Neural cell (in vitro differentiated cells): ENCODE measurements at regions not wholly inside any gene's neighbourhood (a gene's known extent, or its start where the extent isn't known, plus 50 kb on each side); places are given as distances from the start of the nearest gene placed in this dataset.

Source experiments
- H2AFZ ChIP-seq: fragments of 200-600, 300-800 bp; sonication (generic), shearing (Covaris generic); 2 replicates; pipeline ENCODE4 v1.6.0; 2014; ENCODE audit warnings: low read depth, mild to moderate bottlenecking, antibody characterized with exemption, low read length, moderate library complexity
- H3F3A ChIP-seq: fragments of 200-600 bp; shearing (Covaris generic); 2 replicates; pipeline ENCODE4 v1.6.1; 2016; ENCODE audit warnings: mild to moderate bottlenecking, moderate library complexity, mixed read lengths, antibody characterized with exemption, low read length; ENCODE audit not compliant: insufficient read depth, poor library complexity, severe bottlenecking
- H3K27ac ChIP-seq: fragments of 200-600, 300-800 bp; sonication (generic), shearing (Covaris generic); 2 replicates; pipeline ENCODE4 v1.5.1; 2014; ENCODE audit warnings: mild to moderate bottlenecking, low read length, moderate library complexity
- H3K27me3 ChIP-seq: fragments of 300-800, 200-600 bp; sonication (generic), shearing (Covaris generic); 2 replicates; pipeline ENCODE4 v1.6.0; 2014; ENCODE audit warnings: mild to moderate bottlenecking, low read depth, low read length, moderate library complexity; ENCODE audit not compliant: insufficient read depth
- H3K36me3 ChIP-seq: fragments of 300-800, 200-600 bp; sonication (generic), shearing (Covaris generic); 2 replicates; pipeline ENCODE4 v1.5.1; 2014; ENCODE audit warnings: mild to moderate bottlenecking, antibody characterized with exemption, low read length, moderate library complexity; ENCODE audit not compliant: insufficient read depth
- H3K4me2 ChIP-seq: fragments of 300-800, 200-600 bp; sonication (generic), shearing (Covaris generic); 2 replicates; pipeline ENCODE4 v1.6.0; 2014; ENCODE audit warnings: mild to moderate bottlenecking, low read length
- H3K4me3 ChIP-seq: fragments of 300-800, 200-600 bp; sonication (generic), shearing (Covaris generic); 2 replicates; pipeline ENCODE4 v1.5.1; 2014; ENCODE audit warnings: mild to moderate bottlenecking, low read length, moderate library complexity
- H3K79me2 ChIP-seq: fragments of 200-600 bp; shearing (Covaris generic); replicated peaks from 2 replicates; pipeline ENCODE4 v1.6.0; 2014; ENCODE audit warnings: mild to moderate bottlenecking, low read length, moderate library complexity; ENCODE audit not compliant: insufficient read depth
- H3K9ac ChIP-seq: fragments of 300-800, 200-600 bp; sonication (generic), shearing (Covaris generic); 2 replicates; pipeline ENCODE4 v1.6.1; 2016; ENCODE audit warnings: mild to moderate bottlenecking, low read length, mixed read lengths
- H3K9me2 ChIP-seq: fragments of 200-600 bp; shearing (Covaris generic); 2 replicates; pipeline ENCODE4 v1.6.1; 2016; ENCODE audit warnings: mild to moderate bottlenecking, low read length, mixed read lengths; ENCODE audit not compliant: insufficient read depth
- H3K9me3 ChIP-seq: fragments of 200-600, 300-800 bp; sonication (generic), shearing (Covaris generic); 2 replicates; pipeline ENCODE4 v1.6.1; 2016; ENCODE audit warnings: mild to moderate bottlenecking, mixed run types, low read length, moderate library complexity, mixed read lengths
- H4K20me1 ChIP-seq: fragments of 200-600 bp; shearing (Covaris generic); 2 replicates; pipeline ENCODE4 v1.6.1; 2016; ENCODE audit warnings: mild to moderate bottlenecking, mixed run types; ENCODE audit not compliant: insufficient read depth
- CTCF ChIP-seq: fragments of 450-650 bp; IDR thresholded peaks from 2 replicates; pipeline ENCODE4 v1.5.1; 2014; ENCODE audit warnings: antibody characterized with exemption, mild to moderate bottlenecking, moderate library complexity; ENCODE audit not compliant: poor library complexity, severe bottlenecking
- EP300 ChIP-seq: fragments of 450-650 bp; conservative IDR thresholded peaks from 2 replicates; pipeline ENCODE4 v1.6.1; 2014; ENCODE audit warnings: antibody characterized with exemption, mild to moderate bottlenecking, moderate library complexity; ENCODE audit not compliant: poor library complexity, severe bottlenecking
- EZH2 ChIP-seq: fragments of 200-600, 300-800 bp; shearing (Covaris generic), sonication (generic); IDR thresholded peaks from 2 replicates; pipeline ENCODE4 v1.6.1; 2014; ENCODE audit warnings: antibody characterized with exemption, low read length, borderline replicate concordance, mild to moderate bottlenecking; ENCODE audit not compliant: insufficient read depth, poor library complexity, severe bottlenecking
- MXI1 ChIP-seq: fragments of 450-650 bp; conservative IDR thresholded peaks from 2 replicates; pipeline ENCODE4 v1.6.1; 2014; ENCODE audit warnings: antibody characterized with exemption, mild to moderate bottlenecking; ENCODE audit not compliant: poor library complexity, severe bottlenecking
- POLR2AphosphoS5 ChIP-seq: IDR thresholded peaks from 2 replicates; pipeline ENCODE4 v1.6.1; 2012
- RAD21 ChIP-seq: fragments of 450-650 bp; conservative IDR thresholded peaks from 2 replicates; pipeline ENCODE4 v1.6.1; 2014; ENCODE audit warnings: antibody characterized with exemption, mild to moderate bottlenecking, moderate library complexity
- SMC3 ChIP-seq: fragments of 450-650 bp; conservative IDR thresholded peaks from 2 replicates; pipeline ENCODE4 v1.6.1; 2014; ENCODE audit warnings: antibody characterized with exemption, mild to moderate bottlenecking, moderate library complexity; ENCODE audit not compliant: poor library complexity
- TAF1 ChIP-seq: IDR thresholded peaks from 2 replicates; pipeline ENCODE4 v1.6.1; 2012; ENCODE audit warnings: low read depth
- TF ChIP-seq, protein P1 (sequence below): IDR thresholded peaks from 2 replicates; pipeline ENCODE4 v1.6.1; 2012; ENCODE audit warnings: borderline replicate concordance

- TF ChIP-seq, protein P1, sequence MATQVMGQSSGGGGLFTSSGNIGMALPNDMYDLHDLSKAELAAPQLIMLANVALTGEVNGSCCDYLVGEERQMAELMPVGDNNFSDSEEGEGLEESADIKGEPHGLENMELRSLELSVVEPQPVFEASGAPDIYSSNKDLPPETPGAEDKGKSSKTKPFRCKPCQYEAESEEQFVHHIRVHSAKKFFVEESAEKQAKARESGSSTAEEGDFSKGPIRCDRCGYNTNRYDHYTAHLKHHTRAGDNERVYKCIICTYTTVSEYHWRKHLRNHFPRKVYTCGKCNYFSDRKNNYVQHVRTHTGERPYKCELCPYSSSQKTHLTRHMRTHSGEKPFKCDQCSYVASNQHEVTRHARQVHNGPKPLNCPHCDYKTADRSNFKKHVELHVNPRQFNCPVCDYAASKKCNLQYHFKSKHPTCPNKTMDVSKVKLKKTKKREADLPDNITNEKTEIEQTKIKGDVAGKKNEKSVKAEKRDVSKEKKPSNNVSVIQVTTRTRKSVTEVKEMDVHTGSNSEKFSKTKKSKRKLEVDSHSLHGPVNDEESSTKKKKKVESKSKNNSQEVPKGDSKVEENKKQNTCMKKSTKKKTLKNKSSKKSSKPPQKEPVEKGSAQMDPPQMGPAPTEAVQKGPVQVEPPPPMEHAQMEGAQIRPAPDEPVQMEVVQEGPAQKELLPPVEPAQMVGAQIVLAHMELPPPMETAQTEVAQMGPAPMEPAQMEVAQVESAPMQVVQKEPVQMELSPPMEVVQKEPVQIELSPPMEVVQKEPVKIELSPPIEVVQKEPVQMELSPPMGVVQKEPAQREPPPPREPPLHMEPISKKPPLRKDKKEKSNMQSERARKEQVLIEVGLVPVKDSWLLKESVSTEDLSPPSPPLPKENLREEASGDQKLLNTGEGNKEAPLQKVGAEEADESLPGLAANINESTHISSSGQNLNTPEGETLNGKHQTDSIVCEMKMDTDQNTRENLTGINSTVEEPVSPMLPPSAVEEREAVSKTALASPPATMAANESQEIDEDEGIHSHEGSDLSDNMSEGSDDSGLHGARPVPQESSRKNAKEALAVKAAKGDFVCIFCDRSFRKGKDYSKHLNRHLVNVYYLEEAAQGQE = no peak
- no peak for TF ChIP-seq SMC3
These were observed 1741.5 kb downstream of the PCDH9 start (continued) for GRCh38 chr13:65488606-65489005.

GRCh38 chr13:65479692-65480091 lies 1750.4 kb downstream of the PCDH9 start:
- Histone ChIP-seq H4K20me1 (no peaks in the 10 kb centered on the region), H3K36me3 (no peaks in the 10 kb centered on the region), H3K27me3 (no peaks in the 10 kb centered on the region), H3K4me3 (no peak overlapping the region), H3K79me2 (no peaks in the 10 kb centered on the region), H3K27ac (no peak overlapping the region), H2AFZ (no peak overlapping the region), H3K9ac (no peak overlapping the region), H3K4me2 (no peak overlapping the region), H3K9me2 (no peaks in the 10 kb centered on the region), H3F3A (no peaks in the 10 kb centered on the region), H3K9me3 (no peaks in the 10 kb centered on the region)
- TF ChIP-seq SMC3 = no peak
- TF ChIP-seq TAF1 = no peak
- TF ChIP-seq, protein P1 = no peak
- TF ChIP-seq EP300 = no peak
- TF ChIP-seq POLR2AphosphoS5 = no peak
- TF ChIP-seq CTCF = no peak
- no peak for TF ChIP-seq RAD21
- no peak for TF ChIP-seq MXI1

GRCh38 chr13:65473196-65473595 lies 1756.9 kb downstream of the PCDH9 start:
- Histone ChIP-seq H3K27ac (no peak overlapping the region), H3K4me2 (no peak overlapping the region), H3K4me3 (no peak overlapping the region), H4K20me1 (no peaks in the 10 kb centered on the region), H3K79me2 (no peaks in the 10 kb centered on the region), H3K9me2 (no peaks in the 10 kb centered on the region), H3K9ac (no peak overlapping the region), H2AFZ (no peak overlapping the region), H3F3A (no peaks in the 10 kb centered on the region), H3K9me3 (no peaks in the 10 kb centered on the region), H3K27me3 (no peaks in the 10 kb centered on the region), H3K36me3 (no peaks in the 10 kb centered on the region)
- no peak for TF ChIP-seq RAD21
- no peak for TF ChIP-seq TAF1
- TF ChIP-seq POLR2AphosphoS5 = no peak
- no peak for TF ChIP-seq MXI1
- TF ChIP-seq, protein P1 = no peak
- TF ChIP-seq CTCF = no peak
- TF ChIP-seq EP300 = no peak
- no peak for TF ChIP-seq SMC3
- TF ChIP-seq EZH2 = no peak
